T follicular helper cell (primary cell): ENCODE measurements at regions not wholly inside any gene's neighbourhood (a gene's known extent, or its start where the extent isn't known, plus 50 kb on each side); places are given as distances from the start of the nearest gene placed in this dataset.
"Not testable (repeated sequence)": the region's sequence is repeated elsewhere in the genome, so short reads cannot be mapped to it uniquely, and the experiment has no call there.

Experiments used
- DNase-seq: peaks from one replicate; pipeline ENCODE4 v3.0.0-alpha.2; 2020; ENCODE audit warnings: low read depth

- no peak for DNase-seq
These were observed 208.6 kb upstream of the SAMSN1 start for GRCh38 chr21:14754682-14755081.

GRCh38 chr21:14754259-14754604, 208.1 kb upstream of the SAMSN1 start:
- no peak for DNase-seq

GRCh38 chr21:14753466-14754258, 207.5 kb upstream of the SAMSN1 start:
- DNase-seq = no peak

- no peak for DNase-seq
These were observed 207.0 kb upstream of the SAMSN1 start for GRCh38 chr21:14753069-14753465.

GRCh38 chr21:14752345-14752909, 206.3 kb upstream of the SAMSN1 start:
- DNase-seq = no peak

GRCh38 chr21:14751602-14752344, 205.7 kb upstream of the SAMSN1 start:
- no peak for DNase-seq

- no peak for DNase-seq
These were observed 204.9 kb upstream of the SAMSN1 start for GRCh38 chr21:14751011-14751410.

GRCh38 chr21:14750041-14750440, 203.9 kb upstream of the SAMSN1 start:
- DNase-seq = no peak

- no peak for DNase-seq
These were observed 202.5 kb upstream of the SAMSN1 start for GRCh38 chr21:14748662-14749061.

GRCh38 chr21:14744368-14744767, 198.3 kb upstream of the SAMSN1 start:
- no peak for DNase-seq

- DNase-seq = no peak
These were observed 196.0 kb upstream of the SAMSN1 start for GRCh38 chr21:14742119-14742518.

GRCh38 chr21:14741256-14741655, 195.1 kb upstream of the SAMSN1 start:
- DNase-seq = no peak

GRCh38 chr21:14740692-14741091, 194.6 kb upstream of the SAMSN1 start:
- DNase-seq = no peak

GRCh38 chr21:14740116-14740515, 194.0 kb upstream of the SAMSN1 start:
- no peak for DNase-seq

- DNase-seq = no peak
These were observed 193.5 kb upstream of the SAMSN1 start for GRCh38 chr21:14739590-14739989.

- DNase-seq = not testable (repeated sequence)
These were observed 192.5 kb upstream of the SAMSN1 start for GRCh38 chr21:14738576-14738975.

- DNase-seq = peak; percentile 20
These were observed 191.8 kb upstream of the SAMSN1 start for GRCh38 chr21:14737922-14738321.

GRCh38 chr21:14737284-14737691, 191.2 kb upstream of the SAMSN1 start:
- no peak for DNase-seq

- DNase-seq = no peak
These were observed 190.6 kb upstream of the SAMSN1 start for GRCh38 chr21:14736672-14737071.

- DNase-seq = no peak
These were observed 190.0 kb upstream of the SAMSN1 start for GRCh38 chr21:14736162-14736561.

- no peak for DNase-seq
These were observed 188.7 kb upstream of the SAMSN1 start for GRCh38 chr21:14734833-14735232.

- DNase-seq = no peak
These were observed 188.1 kb upstream of the SAMSN1 start for GRCh38 chr21:14734191-14734590.

GRCh38 chr21:14725219-14725618, 179.1 kb upstream of the SAMSN1 start:
- no peak for DNase-seq
